ENCODE measurements at regions not wholly inside any gene's neighbourhood (a gene's known extent, or its start where the extent isn't known, plus 50 kb on each side); places are given as distances from the start of the nearest gene placed in this dataset.

DNA sequence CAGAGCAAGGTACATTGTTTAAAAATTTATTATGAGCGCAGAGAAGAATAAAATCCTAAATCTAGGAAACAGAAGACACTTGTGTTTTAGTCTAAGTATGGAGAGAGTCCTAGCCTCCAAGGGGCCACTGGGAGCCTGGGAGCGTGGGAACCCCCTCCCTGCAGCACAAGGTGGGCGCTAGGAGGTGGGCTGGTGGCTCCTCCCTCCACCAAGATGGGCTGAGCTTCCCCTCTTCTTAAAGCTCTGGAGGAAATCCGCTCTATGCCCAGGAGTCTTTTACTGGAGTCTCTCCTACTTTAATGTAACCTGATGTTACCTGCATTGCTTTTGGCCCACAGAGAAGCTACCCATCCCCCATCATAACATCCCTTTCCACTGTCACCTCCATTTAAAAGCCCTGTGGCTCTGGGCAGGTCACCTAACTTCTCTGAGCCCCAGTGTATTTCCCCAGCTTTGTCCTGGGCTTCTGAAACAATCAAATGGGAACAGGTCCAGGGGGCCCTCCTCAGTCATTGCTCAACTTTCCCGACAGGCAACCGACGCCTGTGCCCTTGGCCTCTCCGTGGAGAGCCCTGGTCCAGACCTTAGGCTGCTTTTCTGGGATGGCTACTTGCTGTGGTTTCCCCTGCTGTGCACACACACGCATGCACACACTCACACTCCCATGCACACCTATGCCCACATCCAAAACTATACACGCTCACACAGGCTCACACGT is 181.5 kb downstream of the NPHP4 start:
- BruUV-seq (replicated peaks): no TSS peak
- ChIA-PET POLR2A (ENCODE audit: unreplicated experiment) (no interaction called here), CTCF (no interaction called here)
- no peak for ATAC-seq
- Histone ChIP-seq H4K20me1 (ENCODE audit: low read length) (no peaks in the 10 kb centered on the region), H3K27me3 (ENCODE audit: low read length) (peaks cover 93% of the 10 kb centered on the region), H3K4me3 (ENCODE audit: low read length) (no peak overlapping the region), H3K9me2 (replicated peaks; ENCODE audit: low read length) (no peaks in the 10 kb centered on the region), H3K36me3 (ENCODE audit: low read depth, low read length) (no peaks in the 10 kb centered on the region), H2AFZ (ENCODE audit: low read length) (no peak overlapping the region), H3K4me2 (ENCODE audit: low read length) (no peak overlapping the region), H3K27ac (ENCODE audit: low read length) (no peak overlapping the region), H3K4me1 (ENCODE audit: insufficient read depth, low read length) (no peaks in the 10 kb centered on the region), H3K9ac (ENCODE audit: low read length) (no peak overlapping the region), H3K79me2 (ENCODE audit: low read length) (no peaks in the 10 kb centered on the region), H3F3A (ENCODE audit: low read length, unreplicated experiment) (no peaks in the 10 kb centered on the region), H3K9me3 (ENCODE audit: low read length) (no peaks in the 10 kb centered on the region)
- intact Hi-C loops (cut with micrococcal nuclease): no loop called here
- no peak for DNase-seq
- TF ChIP-seq CTCF (conservative IDR thresholded peaks at IDR 0.05; ENCODE audit: low read depth, low read length): no peak
- no peak for TF ChIP-seq EZH2phosphoT487 (IDR thresholded peaks at IDR 0.05; ENCODE audit: borderline replicate concordance, low read length)
- TF ChIP-seq EZH2 (IDR thresholded peaks at IDR 0.05; ENCODE audit: low read length, unreplicated experiment): no peak

DNA sequence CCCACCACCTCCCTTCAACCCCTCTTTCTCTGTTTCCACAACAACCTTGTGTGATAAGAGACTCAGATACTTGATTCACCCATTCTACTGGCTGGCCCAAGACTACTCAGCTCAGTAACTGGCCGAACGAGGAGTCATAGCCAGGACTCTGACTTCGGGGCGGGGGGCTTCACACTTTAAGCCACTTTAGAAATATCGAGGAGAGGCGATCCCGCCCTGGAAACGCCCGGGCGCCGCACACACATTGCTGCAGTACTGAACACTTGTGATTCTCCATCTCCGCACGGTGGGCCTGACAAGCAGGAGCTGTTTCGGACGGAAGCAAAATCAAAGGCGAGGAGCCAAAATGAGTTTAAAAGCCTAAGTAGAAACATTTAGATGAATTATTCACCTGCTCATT is 182.1 kb downstream of the NPHP4 start:
- no peak for TF ChIP-seq EZH2phosphoT487 (IDR thresholded peaks at IDR 0.05; ENCODE audit: borderline replicate concordance, low read length)
- TF ChIP-seq EZH2 (IDR thresholded peaks at IDR 0.05; ENCODE audit: low read length, unreplicated experiment): no peak
- TF ChIP-seq CTCF (conservative IDR thresholded peaks at IDR 0.05; ENCODE audit: low read depth, low read length): no peak
- ATAC-seq (no peak), DNase-seq (no peak)
- peaks cover 91% of the 10 kb centered on the region for H3K27me3 ChIP-seq (ENCODE audit: low read length)
- no peaks in the 10 kb centered on the region for H3K4me1 ChIP-seq (ENCODE audit: insufficient read depth, low read length)
- H4K20me1 ChIP-seq (ENCODE audit: low read length): no peaks in the 10 kb centered on the region
- no peaks in the 10 kb centered on the region for H3K9me2 ChIP-seq (replicated peaks; ENCODE audit: low read length)
- no TSS peak for BruUV-seq (replicated peaks)
- intact Hi-C loops (cut with micrococcal nuclease): no loop called here
- no peak overlapping the region for H2AFZ ChIP-seq (ENCODE audit: low read length)
- no peak overlapping the region for H3K9ac ChIP-seq (ENCODE audit: low read length)
- no peaks in the 10 kb centered on the region for H3K9me3 ChIP-seq (ENCODE audit: low read length)
- no peaks in the 10 kb centered on the region for H3F3A ChIP-seq (ENCODE audit: low read length, unreplicated experiment)
- H3K27ac ChIP-seq (ENCODE audit: low read length): no peak overlapping the region
- H3K4me3 ChIP-seq (ENCODE audit: low read length): no peak overlapping the region
- H3K36me3 ChIP-seq (ENCODE audit: low read depth, low read length): no peaks in the 10 kb centered on the region
- POLR2A ChIA-PET (ENCODE audit: unreplicated experiment): no interaction called here
- H3K79me2 ChIP-seq (ENCODE audit: low read length): no peaks in the 10 kb centered on the region
- no peak overlapping the region for H3K4me2 ChIP-seq (ENCODE audit: low read length)
- CTCF ChIA-PET: no interaction called here

DNA sequence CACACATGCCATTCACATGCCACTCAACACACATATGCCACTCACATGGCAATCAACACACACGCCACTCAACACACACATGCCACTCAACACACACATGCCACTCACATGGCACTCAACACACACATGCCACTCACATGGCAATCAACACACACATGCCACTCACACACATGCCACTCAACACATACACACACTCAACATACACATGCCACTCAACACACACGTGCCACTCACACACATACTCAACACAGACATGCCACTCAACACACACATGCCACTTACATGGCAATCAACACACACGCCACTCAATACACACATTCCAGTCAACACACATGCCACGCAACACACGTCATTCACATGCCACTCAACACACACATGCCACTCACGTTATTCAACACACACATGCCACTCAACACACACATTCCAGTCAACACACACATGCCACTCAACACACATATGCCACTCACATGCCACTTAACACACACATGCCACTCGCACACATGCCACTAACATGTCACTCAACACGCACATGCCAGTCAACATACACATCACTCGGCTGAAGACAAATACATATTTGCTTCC is 182.9 kb downstream of the NPHP4 start:
- DNase-seq (no peak), ATAC-seq (no peak)
- Histone ChIP-seq H3F3A (ENCODE audit: low read length, unreplicated experiment) (no peaks in the 10 kb centered on the region), H3K9ac (ENCODE audit: low read length) (no peak overlapping the region), H3K9me2 (replicated peaks; ENCODE audit: low read length) (no peaks in the 10 kb centered on the region; the same call in 1 of the 2 replicates), H3K4me1 (ENCODE audit: insufficient read depth, low read length) (no peaks in the 10 kb centered on the region), H2AFZ (ENCODE audit: low read length) (no peak overlapping the region), H3K9me3 (ENCODE audit: low read length) (no peaks in the 10 kb centered on the region), H3K79me2 (ENCODE audit: low read length) (no peaks in the 10 kb centered on the region), H3K4me3 (ENCODE audit: low read length) (no peak overlapping the region), H3K4me2 (ENCODE audit: low read length) (no peak overlapping the region), H3K27me3 (ENCODE audit: low read length) (peaks cover 89% of the 10 kb centered on the region), H3K27ac (ENCODE audit: low read length) (no peak overlapping the region), H4K20me1 (ENCODE audit: low read length) (no peaks in the 10 kb centered on the region), H3K36me3 (ENCODE audit: low read depth, low read length) (no peaks in the 10 kb centered on the region)
- POLR2A ChIA-PET (ENCODE audit: unreplicated experiment): no interaction called here
- CTCF ChIA-PET: no interaction called here
- TF ChIP-seq EZH2phosphoT487 (IDR thresholded peaks at IDR 0.05; ENCODE audit: borderline replicate concordance, low read length) (no peak), CTCF (conservative IDR thresholded peaks at IDR 0.05; ENCODE audit: low read depth, low read length) (no peak), EZH2 (IDR thresholded peaks at IDR 0.05; ENCODE audit: low read length, unreplicated experiment) (no peak)
- intact Hi-C loops (cut with micrococcal nuclease): no loop called here
- BruUV-seq (replicated peaks): no TSS peak
